ENCODE measurements at regions not wholly inside any gene's neighbourhood (a gene's known extent, or its start where the extent isn't known, plus 50 kb on each side); places are given as distances from the start of the nearest gene placed in this dataset.

- TF ChIP-seq CTCF (IDR thresholded peaks at IDR 0.05; ENCODE audit: low read depth, low read length) (no peak), EZH2phosphoT487 (IDR thresholded peaks at IDR 0.05; ENCODE audit: low read depth) (no peak)
These were observed 1288.3 kb downstream of the NSUN3 start for GRCh38 chr3:95351158-95351557.
